IMR-90 (cell line): ENCODE measurements at regions not wholly inside any gene's neighbourhood (a gene's known extent, or its start where the extent isn't known, plus 50 kb on each side); places are given as distances from the start of the nearest gene placed in this dataset.

Experiments
- ATAC-seq: fragments of 200-7000 bp; cut with Tn5 transposase; 2 replicates; pipeline ENCODE4 v1.9.1; 2020; ENCODE audit warnings: low read depth, mild to moderate bottlenecking, moderate library complexity
- BruUV-seq: library from RNA; stranded (reverse); fragments of 400-500 nt; replicated peaks from 2 replicates; lab custom pipeline; 2021; lab: Mats Ljungman, UMichigan
- CTCF ChIA-PET: fragments of 300-600 bp; formaldehyde crosslinking; extraction: SDS; loops from one replicate; lab custom pipeline; 2021; ENCODE audit warnings: antibody characterized with exemption; lab: Yijun Ruan, JAX
- POLR2A ChIA-PET: fragments of 300-600 bp; sonication (Branson Sonifier 250); formaldehyde crosslinking; loops from one replicate; lab custom pipeline; 2022; ENCODE audit warnings: antibody characterized with exemption; ENCODE audit not compliant: unreplicated experiment; lab: Charles Lee
- DNase-seq: peaks from one replicate; pipeline ENCODE4 v3.0.0; 2013
- H2AFZ ChIP-seq: replicated peaks from 2 replicates; pipeline ENCODE3; 2013; ENCODE audit warnings: low read length, mild to moderate bottlenecking; ENCODE audit not compliant: poor library complexity
- H2AK5ac ChIP-seq: 2 replicates; pipeline ENCODE4 v1.6.1; 2013; ENCODE audit warnings: low read depth, low read length, inconsistent platforms
- H2AK9ac ChIP-seq: replicated peaks from 2 replicates; pipeline ENCODE3; 2013; ENCODE audit warnings: mild to moderate bottlenecking, low read depth, low read length, moderate library complexity; ENCODE audit not compliant: poor library complexity
- H2BK120ac ChIP-seq: 2 replicates; pipeline ENCODE4 v1.6.1; 2013; ENCODE audit warnings: low read depth, low read length, inconsistent platforms
- H2BK15ac ChIP-seq: 3 replicates; pipeline ENCODE4 v1.6.1; 2013; ENCODE audit warnings: low read depth, low read length, inconsistent platforms
- H2BK20ac ChIP-seq: 2 replicates; pipeline ENCODE4 v1.6.1; 2013; ENCODE audit warnings: low read depth, mild to moderate bottlenecking, inconsistent platforms, low read length, moderate library complexity
- H2BK5ac ChIP-seq: 2 replicates; pipeline ENCODE4 v1.6.1; 2013; ENCODE audit warnings: mild to moderate bottlenecking, low read depth, low read length, inconsistent platforms; ENCODE audit not compliant: poor library complexity, severe bottlenecking
- H3K14ac ChIP-seq: replicated peaks from 2 replicates; pipeline ENCODE4 v1.6.1; 2013; ENCODE audit warnings: low read depth, low read length, inconsistent platforms
- H3K18ac ChIP-seq: 2 replicates; pipeline ENCODE4 v1.6.1; 2013; ENCODE audit warnings: low read depth, low read length, control low read depth
- H3K23ac ChIP-seq: 2 replicates; pipeline ENCODE4 v1.6.1; 2013; ENCODE audit warnings: low read depth, low read length, inconsistent platforms
- H3K27ac ChIP-seq: 2 replicates; pipeline ENCODE4 v1.5.1; 2013; ENCODE audit warnings: mild to moderate bottlenecking, control low read depth, low read length; ENCODE audit not compliant: insufficient read depth
- H3K27me3 ChIP-seq: 2 replicates; pipeline ENCODE4 v1.6.1; 2013; ENCODE audit warnings: low read length; ENCODE audit not compliant: control insufficient read depth, insufficient read depth
- H3K36me3 ChIP-seq: 2 replicates; pipeline ENCODE4 v1.6.1; 2013; ENCODE audit warnings: low read length, mixed read lengths; ENCODE audit not compliant: control insufficient read depth, insufficient read depth
- H3K4ac ChIP-seq: 2 replicates; pipeline ENCODE4 v1.6.1; 2013; ENCODE audit warnings: low read depth, low read length, inconsistent platforms
- H3K4me1 ChIP-seq: 2 replicates; pipeline ENCODE4 v1.6.1; 2013; ENCODE audit warnings: low read length, mixed read lengths; ENCODE audit not compliant: control insufficient read depth, insufficient read depth
- H3K4me2 ChIP-seq: 2 replicates; pipeline ENCODE4 v1.6.1; 2013; ENCODE audit warnings: low read depth, mild to moderate bottlenecking, control low read depth, low read length, moderate library complexity
- H3K4me3 ChIP-seq: 2 replicates; pipeline ENCODE4 v1.5.1; 2013; ENCODE audit warnings: low read depth, mild to moderate bottlenecking, control low read depth, low read length, moderate library complexity; ENCODE audit not compliant: insufficient read depth
- H3K56ac ChIP-seq: 2 replicates; pipeline ENCODE4 v1.6.1; 2013; ENCODE audit warnings: low read length, inconsistent platforms; ENCODE audit not compliant: insufficient read depth; ENCODE audit errors: extremely low read depth
- H3K79me1 ChIP-seq, 2 experiments: 2 replicates each; pipeline ENCODE4 v1.6.1; 2013; ENCODE audit warnings: low read length in 2 of 2, inconsistent platforms in 1 of 2, low read depth in 1 of 2
- H3K9ac ChIP-seq: 2 replicates; pipeline ENCODE4 v1.6.1; 2013; ENCODE audit warnings: low read depth, low read length, control low read depth
- H3K9me1 ChIP-seq: 2 replicates; pipeline ENCODE4 v1.6.1; 2013; ENCODE audit warnings: low read length, inconsistent platforms; ENCODE audit not compliant: insufficient read depth
- H3K9me3 ChIP-seq: 2 replicates; pipeline ENCODE4 v1.6.1; 2013; ENCODE audit warnings: low read length; ENCODE audit not compliant: control insufficient read depth, insufficient read depth
- H4K20me1 ChIP-seq: 2 replicates; pipeline ENCODE4 v1.6.1; 2013; ENCODE audit warnings: low read length, inconsistent platforms; ENCODE audit not compliant: insufficient read depth
- H4K5ac ChIP-seq: 2 replicates; pipeline ENCODE4 v1.6.1; 2013; ENCODE audit warnings: mild to moderate bottlenecking, low read depth, low read length, control low read depth
- H4K8ac ChIP-seq, 2 experiments: 2 replicates each; pipeline ENCODE4 v1.6.1; 2013; ENCODE audit warnings: low read depth in 2 of 2, low read length in 2 of 2, control low read depth in 1 of 2, inconsistent platforms in 1 of 2
- H4K91ac ChIP-seq: 2 replicates; pipeline ENCODE4 v1.6.1; 2013; ENCODE audit warnings: low read depth, low read length, inconsistent platforms; ENCODE audit not compliant: insufficient read depth
- CEBPB ChIP-seq: IDR thresholded peaks from 2 replicates; pipeline ENCODE4 v1.6.1; 2012; ENCODE audit warnings: low read depth, low read length, improper control_type of control experiment
- MAFK ChIP-seq: IDR thresholded peaks from 2 replicates; pipeline ENCODE4 v1.6.1; 2012; ENCODE audit warnings: low read depth, low read length, improper control_type of control experiment
- MAZ ChIP-seq: IDR thresholded peaks from 2 replicates; pipeline ENCODE4 v1.6.1; 2012; ENCODE audit warnings: low read depth, mild to moderate bottlenecking, low read length, improper control_type of control experiment, moderate library complexity, borderline replicate concordance
- MXI1 ChIP-seq: IDR thresholded peaks from 2 replicates; pipeline ENCODE4 v1.6.1; 2012; ENCODE audit warnings: low read depth, mild to moderate bottlenecking, low read length, moderate library complexity, borderline replicate concordance
- RAD21 ChIP-seq: IDR thresholded peaks from 2 replicates; pipeline ENCODE4 v1.6.1; 2012; ENCODE audit warnings: low read length, improper control_type of control experiment
- WGBS, 2 experiments: methylation state at CpG; one replicate each; pipeline versions ENCODE4 v1.1.5 to v1.1.7; 2013; ENCODE audit warnings: missing lambda C conversion rate in 2 of 2; ENCODE audit not compliant: insufficient read length in 1 of 2; ENCODE audit errors: extremely low coverage in 2 of 2; 5-methylcytosine and 5-hydroxymethylcytosine counted together
- dilution Hi-C: fragments of 300-500 bp; cut with HindIII; formaldehyde crosslinking; loops from one replicate; pipeline ENCODE4 v1.14.3; 2018; ENCODE audit warnings: low sequenced_read_pairs; ENCODE audit not compliant: unreplicated experiment
- in situ Hi-C: fragments of 300-500 bp; cut with MboI; formaldehyde crosslinking; loops from 3 replicates; pipeline ENCODE4 v1.14.3; 2019; ENCODE audit warnings: low sequenced_read_pairs, inconsistent platforms, mixed read lengths
- intact Hi-C: fragments of 100-400 bp; cut with micrococcal nuclease; formaldehyde crosslinking; loops from 2 replicates; pipeline ENCODE4 v1.10.0; 2022
- TF ChIP-seq, protein P1 (sequence below): fragments of 150-350 bp; IDR thresholded peaks from 2 replicates; pipeline ENCODE4 v1.6.1; 2017; ENCODE audit warnings: mild to moderate bottlenecking, antibody characterized with exemption, low read length, low read depth
- TF ChIP-seq, protein P2 (sequence below): conservative IDR thresholded peaks from 2 replicates; pipeline ENCODE4 v1.5.1; 2012; ENCODE audit warnings: mild to moderate bottlenecking, low read depth, low read length, improper control_type of control experiment

DNA sequence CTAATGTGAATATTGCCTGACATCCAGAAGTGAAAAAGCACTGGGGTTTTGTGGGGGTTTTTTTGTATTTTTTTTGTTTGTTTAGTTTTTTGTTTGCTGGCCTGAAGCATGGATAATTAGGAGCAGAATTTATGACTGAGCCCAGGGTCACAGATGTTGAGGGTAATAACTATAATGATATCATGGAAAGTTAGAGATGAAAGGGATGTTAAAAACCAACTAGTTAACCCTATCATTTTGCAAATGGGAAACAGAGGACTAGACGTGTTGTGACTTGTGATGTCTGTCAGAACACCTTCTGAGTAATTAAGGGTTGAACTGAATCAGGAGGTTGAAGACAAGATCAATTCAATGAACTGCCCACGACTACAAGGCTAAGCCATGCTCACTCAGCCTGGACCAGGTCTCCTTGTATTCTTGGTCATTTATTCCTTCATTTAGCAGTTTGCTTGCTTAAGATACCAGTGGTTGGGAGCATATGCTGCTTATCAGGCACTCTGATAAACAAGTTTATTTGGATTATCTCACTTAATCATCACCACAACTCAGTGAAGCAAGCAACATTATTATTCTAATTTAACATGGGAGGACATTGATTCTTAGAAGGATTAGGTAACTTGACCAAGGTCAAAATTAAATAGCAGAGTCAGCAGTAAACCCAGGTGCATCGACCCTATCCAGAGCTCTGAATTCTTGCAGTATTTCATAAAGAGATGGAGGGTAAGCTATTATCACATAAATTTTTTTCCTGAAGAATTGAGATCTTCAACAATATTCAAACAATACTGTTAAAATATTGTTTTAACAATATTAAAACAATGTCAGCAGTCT is 75.7 kb upstream of the PIK3R1 start:
- ChIA-PET CTCF (no interaction called here), POLR2A (no interaction called here)
- Histone ChIP-seq H2AK5ac (no peak overlapping the region), H3K4me1 (peaks cover 3% of the 10 kb centered on the region; the same call in 1 of the 2 replicates), H3K27ac (no peak overlapping the region), H2BK15ac (no peak overlapping the region; the same call in 2 of the 3 replicates), H4K20me1 (no peaks in the 10 kb centered on the region), H3K14ac (no peak overlapping the region), H3K36me3 (no peaks in the 10 kb centered on the region), H2BK120ac (no peak overlapping the region), H3K56ac (no peak overlapping the region), H3K18ac (no peak overlapping the region), H4K91ac (no peak overlapping the region), H3K9me3 (no peaks in the 10 kb centered on the region), H3K4ac (no peak overlapping the region), H2BK5ac (no peak overlapping the region), H3K79me1 (no peaks in the 10 kb centered on the region), H2AFZ (no peak overlapping the region), H4K5ac (no peak overlapping the region), H4K8ac (no peak overlapping the region), H3K4me3 (no peak overlapping the region), H3K23ac (no peak overlapping the region), H3K9me1 (no peaks in the 10 kb centered on the region; the same call in 1 of the 2 replicates), H2BK20ac (peak overlapping the region; percentile 9; the same call in 1 of the 2 replicates), H3K27me3 (no peaks in the 10 kb centered on the region), H2AK9ac (no peak overlapping the region), H3K4me2 (no peak overlapping the region), H3K9ac (no peak overlapping the region)
- WGBS, 2 experiments, result no CpG with 5 or more reads among the region's 3 CpGs
- BruUV-seq, result no TSS peak
- TF ChIP-seq, protein P1, sequence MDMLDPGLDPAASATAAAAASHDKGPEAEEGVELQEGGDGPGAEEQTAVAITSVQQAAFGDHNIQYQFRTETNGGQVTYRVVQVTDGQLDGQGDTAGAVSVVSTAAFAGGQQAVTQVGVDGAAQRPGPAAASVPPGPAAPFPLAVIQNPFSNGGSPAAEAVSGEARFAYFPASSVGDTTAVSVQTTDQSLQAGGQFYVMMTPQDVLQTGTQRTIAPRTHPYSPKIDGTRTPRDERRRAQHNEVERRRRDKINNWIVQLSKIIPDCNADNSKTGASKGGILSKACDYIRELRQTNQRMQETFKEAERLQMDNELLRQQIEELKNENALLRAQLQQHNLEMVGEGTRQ, result no peak
- TF ChIP-seq MXI1, result no peak
- TF ChIP-seq CEBPB, result no peak
- TF ChIP-seq RAD21, result no peak
- TF ChIP-seq MAFK, result peak; percentile 92
- TF ChIP-seq MAZ, result no peak
- TF ChIP-seq, protein P2, sequence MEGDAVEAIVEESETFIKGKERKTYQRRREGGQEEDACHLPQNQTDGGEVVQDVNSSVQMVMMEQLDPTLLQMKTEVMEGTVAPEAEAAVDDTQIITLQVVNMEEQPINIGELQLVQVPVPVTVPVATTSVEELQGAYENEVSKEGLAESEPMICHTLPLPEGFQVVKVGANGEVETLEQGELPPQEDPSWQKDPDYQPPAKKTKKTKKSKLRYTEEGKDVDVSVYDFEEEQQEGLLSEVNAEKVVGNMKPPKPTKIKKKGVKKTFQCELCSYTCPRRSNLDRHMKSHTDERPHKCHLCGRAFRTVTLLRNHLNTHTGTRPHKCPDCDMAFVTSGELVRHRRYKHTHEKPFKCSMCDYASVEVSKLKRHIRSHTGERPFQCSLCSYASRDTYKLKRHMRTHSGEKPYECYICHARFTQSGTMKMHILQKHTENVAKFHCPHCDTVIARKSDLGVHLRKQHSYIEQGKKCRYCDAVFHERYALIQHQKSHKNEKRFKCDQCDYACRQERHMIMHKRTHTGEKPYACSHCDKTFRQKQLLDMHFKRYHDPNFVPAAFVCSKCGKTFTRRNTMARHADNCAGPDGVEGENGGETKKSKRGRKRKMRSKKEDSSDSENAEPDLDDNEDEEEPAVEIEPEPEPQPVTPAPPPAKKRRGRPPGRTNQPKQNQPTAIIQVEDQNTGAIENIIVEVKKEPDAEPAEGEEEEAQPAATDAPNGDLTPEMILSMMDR, result no peak
- intact Hi-C loops (no loop called here), dilution Hi-C loops (no loop called here), in situ Hi-C loops (no loop called here)
- peak; percentile 17 for DNase-seq
- peak; percentile 16; the same call in 1 of the 2 replicates for ATAC-seq
